CD4-positive, alpha-beta T cell treated with Interleukin-1 beta for 1 hour (primary cell): ENCODE measurements at regions not wholly inside any gene's neighbourhood (a gene's known extent, or its start where the extent isn't known, plus 50 kb on each side); places are given as distances from the start of the nearest gene placed in this dataset.

Experiments
- DNase-seq, 2 donors: peaks; one replicate each; pipeline ENCODE4 v3.0.0-alpha.2; 2020 to 2022

DNA sequence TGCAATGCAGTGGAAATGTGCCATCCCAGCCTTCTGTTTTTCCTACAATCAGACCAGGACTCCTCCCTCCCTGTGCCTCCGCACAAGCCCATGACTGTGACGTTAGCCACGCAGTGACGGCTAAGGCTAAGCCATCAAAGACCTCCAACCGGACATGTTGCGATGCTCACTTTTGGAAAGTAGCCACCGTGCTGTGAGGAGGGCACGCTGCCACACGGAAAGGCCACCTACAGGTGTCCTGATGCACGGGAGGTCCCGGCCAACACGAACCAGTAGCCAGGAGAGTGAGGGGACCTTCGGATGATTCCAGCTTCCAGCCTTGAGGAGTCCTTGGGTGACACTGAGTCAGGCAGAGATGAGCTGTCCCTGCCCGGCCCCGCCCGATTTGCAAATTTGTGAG, 53.9 kb downstream of the FOXL1 start:
- no peak for DNase-seq

DNA sequence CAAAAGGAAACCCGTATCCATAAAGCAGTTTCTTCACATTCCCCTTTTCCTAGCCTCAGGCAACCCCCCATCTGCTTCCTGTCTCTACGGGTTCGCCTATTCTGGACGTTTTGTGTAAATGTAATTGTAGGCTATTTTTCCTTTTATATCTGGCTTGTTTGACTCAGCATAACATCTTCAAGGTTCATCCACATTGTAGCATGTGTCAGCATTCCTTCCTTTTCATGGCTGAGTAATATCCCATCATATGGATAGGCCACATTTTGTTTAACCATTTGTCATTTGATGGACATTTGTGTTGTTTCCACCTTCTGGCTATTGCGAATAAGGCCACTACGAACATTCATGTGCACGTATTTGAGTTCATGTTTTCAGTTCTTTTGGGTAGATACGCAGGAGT, 54.6 kb downstream of the FOXL1 start:
- DNase-seq, result no peak

DNA sequence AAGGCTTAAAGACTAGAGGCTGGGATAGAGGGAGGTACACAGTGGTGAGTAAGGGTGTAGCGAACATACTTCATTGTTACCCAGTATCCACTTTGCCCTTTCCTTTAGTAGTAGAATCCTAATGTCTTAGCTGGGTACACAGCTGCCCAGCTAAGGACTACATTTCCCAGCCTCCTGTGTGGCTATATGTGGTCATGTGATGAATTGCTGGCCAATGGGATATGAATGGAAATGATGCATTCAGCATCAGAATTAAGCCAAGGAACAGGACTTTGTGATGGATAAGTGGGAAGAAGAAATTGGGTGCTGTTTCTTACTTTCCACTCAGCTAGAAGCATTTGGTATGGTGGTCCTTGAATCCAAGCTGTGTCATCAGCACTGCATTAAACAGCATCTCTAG, 55.9 kb downstream of the FOXL1 start:
- DNase-seq, result no peak

DNA sequence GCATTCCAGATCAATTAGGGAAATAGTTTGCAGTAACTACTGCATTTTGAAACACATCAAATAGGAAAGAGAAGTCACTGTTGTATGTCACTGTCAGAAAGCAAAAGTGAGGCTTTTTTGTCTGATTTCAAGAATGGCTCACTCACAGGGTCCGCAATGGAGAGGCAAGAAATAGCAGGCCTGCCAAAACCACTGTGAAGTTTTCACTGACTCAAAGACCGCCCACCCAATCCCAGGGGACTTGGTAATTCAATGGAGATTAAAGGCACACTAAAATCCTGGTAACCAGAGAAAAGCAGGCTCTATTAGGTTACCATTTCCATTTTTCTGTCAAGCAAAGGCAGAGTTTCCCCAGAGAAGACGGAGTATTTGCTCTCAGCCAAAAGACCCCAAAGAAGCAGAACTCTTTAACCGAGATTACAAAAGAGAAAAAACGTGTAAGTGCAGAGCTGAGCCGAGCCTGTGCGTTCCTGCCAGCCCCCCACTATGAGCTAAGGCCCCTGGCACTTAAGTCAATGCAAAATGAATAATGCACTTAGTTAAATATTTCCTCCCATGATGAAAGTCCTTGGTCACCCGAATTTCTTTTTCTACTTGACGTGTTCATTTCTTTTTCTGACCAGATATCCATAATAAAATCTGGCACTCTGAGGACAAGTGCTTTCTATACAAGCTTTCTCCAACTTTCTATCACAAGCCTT, 57.0 kb downstream of the FOXL1 start:
- DNase-seq, result no peak

DNA sequence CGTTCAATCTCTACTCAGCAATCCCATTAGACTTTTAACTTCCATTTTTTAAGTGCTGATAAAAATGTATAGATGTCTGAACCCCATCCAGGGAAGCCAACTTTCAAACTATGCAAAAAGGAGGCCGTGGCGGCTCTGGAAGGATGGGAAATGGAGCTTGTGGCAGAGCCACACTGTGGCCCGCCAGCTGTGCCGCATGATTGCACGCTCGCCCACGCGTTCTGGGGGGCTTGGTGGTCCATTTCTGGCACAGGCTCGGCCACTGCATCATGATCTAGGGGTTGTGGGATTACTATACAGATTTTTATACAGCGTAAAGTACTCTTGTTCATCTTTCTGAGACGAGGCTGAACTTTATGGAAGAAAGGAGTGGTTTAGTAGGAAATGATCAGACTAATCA, 57.6 kb downstream of the FOXL1 start:
- DNase-seq, result no peak

DNA sequence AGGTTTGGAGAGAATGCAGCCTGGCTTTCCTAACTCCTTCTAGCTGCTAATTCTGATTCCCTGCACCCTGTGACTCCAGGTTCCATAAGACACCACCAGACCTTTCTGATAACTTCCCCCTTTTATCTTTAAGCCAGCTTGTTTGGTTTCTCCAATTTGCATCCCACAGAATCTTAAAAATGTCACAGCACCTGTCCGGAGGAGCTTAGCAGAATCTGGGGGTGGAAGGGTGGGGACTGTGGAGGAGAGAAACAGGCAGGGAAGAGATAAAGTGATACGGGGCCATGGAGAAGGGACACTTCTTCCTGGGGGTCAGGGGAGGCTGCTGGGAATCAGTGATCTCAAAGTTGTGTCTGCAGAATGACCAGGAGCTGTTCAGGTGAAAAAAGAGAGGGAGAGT, 59.4 kb downstream of the FOXL1 start:
- DNase-seq, result no peak

DNA sequence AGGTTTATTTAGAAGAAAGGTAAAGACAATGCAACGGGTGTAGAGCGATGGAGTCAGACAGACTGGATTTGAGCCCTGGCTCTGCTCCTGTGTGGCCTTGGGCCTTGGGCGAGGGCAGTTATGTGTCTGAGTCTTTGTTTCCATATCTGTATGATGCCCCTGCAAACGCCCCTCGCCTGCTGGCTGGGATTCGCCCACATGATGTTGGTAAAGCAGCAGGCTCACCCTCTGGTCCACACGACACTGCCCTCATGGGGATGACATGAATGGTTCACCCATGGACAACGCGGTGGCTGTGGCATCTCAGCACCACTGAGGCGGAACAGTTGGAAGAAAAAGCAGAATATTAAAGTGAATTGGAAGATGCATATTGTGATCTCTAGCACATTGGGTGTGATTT, 60.3 kb downstream of the FOXL1 start:
- no peak for DNase-seq

DNA sequence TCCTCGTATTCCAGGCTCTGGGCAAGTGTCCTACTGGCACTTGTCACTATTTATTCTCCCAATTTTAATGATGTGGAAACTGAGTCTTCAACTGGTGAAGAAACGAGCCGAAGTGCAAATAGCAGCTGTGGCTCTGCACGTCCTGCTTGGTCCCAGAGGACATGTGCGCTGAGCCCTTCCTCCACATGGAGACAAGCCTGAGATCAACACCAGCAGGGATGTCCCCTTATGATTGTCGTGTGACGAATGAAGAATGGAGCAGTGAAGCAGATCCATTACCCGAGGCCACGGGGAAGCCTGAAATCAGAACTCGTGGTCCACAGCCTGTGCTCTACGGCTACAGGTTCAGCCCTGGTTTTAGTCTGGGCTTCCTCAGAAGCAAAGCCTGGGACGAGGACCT, 61.0 kb downstream of the FOXL1 start:
- DNase-seq, result no peak

DNA sequence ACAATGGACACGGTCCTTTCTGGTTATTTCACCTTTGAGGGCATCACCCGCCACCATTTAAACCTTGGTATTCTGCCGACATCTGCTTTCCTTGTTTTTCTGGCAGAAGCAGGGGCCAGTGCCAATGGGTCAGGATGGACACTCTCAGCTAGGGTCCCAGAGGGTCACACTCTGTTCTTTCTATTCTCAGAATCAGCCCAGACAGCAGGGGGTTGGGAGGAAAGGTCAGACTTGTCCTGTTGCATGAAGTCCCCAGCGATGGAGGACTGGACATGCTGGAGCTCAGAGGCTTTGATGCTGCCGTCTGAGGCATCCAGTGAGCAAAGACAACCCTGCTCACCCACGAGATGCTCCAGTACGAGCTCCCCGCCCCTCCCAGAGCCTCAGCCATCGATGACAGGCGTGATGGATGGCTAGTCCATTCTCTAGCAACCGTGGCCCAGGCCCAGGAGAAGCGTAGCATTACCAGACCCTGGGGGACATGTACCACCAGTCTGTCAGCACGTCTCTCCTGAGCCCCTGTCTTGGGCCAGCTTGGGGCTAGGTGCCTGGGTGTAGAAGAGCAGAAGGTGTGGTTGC, 62.0 kb downstream of the FOXL1 start:
- DNase-seq, result no peak

DNA sequence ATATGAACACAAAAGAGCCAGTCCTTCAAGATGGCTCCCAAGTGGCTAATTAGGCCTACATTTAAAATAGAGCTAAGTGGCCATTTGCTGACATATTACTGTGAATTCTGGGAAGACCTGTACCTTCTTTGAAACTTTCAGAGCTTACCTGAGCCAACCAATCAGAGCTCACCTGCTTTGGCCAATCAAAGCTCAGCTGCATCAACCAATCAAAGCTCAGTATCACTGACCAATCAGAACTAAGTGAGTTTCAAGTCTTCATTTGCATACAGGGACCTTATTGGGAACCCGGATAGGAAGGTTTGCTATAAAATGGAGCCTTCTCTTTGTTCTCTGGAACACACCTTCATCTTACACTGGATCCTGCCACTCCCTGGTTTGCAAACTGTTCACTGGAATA, 63.7 kb downstream of the FOXL1 start:
- no peak for DNase-seq

DNA sequence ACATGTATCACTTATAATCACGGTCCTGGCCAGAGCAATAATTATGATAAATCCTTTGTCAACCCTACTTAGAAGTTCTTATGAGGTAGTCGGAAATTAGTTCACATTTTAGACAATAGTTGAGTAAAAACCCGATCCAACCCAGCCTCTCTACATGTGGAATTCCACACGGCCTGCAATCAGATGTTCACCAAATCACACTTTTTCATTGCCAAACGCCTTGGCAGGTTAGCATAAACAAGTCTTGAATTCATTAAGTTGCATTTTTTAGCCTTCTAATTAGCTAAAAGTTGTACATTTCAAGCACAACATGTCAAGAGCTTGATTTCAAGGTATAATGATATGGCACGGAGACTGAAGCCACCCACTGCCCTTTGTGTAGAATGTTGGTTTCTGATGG, 65.3 kb downstream of the FOXL1 start:
- DNase-seq, result no peak

DNA sequence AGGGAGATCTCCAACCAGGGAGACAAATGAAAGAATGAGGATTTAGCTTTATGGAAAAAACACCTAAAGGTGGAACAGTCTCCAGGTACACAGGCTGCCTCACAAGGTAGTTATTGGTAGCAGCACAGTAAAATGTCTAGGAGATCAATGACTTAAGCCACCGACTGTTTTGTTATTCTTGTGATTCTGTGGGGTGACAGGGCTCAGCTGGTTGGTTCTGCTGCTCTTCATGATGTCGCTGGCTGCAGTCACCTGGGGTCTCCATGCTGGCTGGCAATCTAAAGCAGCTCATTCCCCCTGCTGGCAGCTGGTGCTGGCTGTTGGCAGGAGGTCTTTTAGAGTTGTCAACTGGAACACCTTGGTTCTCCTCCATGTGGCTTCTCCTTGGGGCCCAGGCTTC, 69.2 kb downstream of the FOXL1 start:
- DNase-seq, result no peak

DNA sequence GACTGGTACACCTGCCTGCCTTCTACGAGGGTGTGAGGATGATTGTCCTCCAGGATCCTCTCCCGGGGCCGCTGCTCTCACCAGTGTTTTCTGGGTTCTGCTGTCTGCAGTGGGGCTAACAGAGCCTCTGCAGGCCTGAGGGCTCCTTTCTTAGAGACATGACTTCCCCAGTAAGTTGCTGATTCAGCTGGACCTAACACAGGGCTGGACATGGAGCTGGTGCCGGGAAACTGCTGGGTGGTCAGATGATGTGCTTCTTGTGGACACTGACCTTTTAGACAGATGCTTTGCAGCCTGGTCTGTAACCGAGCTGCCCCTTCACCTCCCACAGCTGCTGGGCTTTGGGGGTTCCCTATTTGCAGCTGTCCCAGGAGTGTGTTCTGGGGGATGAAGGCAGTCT, 71.5 kb downstream of the FOXL1 start:
- DNase-seq, result no peak

DNA sequence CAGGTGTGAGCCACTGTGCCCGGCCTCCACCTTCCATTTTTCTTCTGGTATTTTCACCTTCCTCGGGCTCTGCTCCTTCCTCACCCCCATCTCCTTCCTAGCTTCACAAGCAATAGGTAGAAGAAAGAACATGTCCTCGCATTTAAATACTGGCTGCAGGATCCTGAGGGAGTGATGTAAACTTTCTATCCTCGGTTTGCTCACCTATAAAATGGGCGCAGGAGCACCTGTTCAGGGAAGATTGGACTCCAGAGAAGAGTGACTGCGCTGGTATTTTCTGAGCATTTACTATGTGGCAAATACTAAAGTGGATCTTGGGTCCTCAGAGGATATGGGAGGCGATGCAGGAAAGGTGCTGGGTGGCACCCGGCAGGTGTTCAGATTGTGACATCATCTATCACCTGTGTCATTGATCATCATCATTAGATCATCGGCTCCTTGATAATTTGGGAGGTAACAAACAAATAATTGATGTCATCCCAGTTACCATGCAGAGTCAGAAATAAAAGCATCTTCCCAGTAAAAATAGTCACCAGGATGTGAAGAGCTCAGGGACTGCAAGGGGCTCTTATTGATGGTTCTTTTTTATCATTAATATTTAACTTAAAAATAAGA, 72.8 kb downstream of the FOXL1 start:
- no peak for DNase-seq

DNA sequence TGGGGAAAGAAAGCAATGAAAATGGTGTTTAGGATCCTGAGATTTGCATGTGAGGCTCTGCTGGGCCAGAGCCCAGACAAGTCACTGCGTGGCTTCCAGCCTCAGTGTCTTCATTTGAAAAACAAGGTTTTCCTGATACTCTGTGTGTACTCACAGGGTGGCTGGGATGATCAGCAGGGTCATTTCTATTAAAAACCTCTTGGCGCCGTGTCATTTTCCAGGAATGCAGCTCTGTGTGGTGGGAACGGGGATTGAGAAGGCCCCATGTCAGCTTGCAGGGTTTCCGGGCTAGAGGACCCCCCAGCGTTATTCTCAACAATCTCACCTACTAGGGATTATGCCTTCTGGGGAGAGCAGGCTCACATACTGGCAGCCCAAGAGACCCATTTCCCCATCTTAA, 73.5 kb downstream of the FOXL1 start:
- no peak for DNase-seq

DNA sequence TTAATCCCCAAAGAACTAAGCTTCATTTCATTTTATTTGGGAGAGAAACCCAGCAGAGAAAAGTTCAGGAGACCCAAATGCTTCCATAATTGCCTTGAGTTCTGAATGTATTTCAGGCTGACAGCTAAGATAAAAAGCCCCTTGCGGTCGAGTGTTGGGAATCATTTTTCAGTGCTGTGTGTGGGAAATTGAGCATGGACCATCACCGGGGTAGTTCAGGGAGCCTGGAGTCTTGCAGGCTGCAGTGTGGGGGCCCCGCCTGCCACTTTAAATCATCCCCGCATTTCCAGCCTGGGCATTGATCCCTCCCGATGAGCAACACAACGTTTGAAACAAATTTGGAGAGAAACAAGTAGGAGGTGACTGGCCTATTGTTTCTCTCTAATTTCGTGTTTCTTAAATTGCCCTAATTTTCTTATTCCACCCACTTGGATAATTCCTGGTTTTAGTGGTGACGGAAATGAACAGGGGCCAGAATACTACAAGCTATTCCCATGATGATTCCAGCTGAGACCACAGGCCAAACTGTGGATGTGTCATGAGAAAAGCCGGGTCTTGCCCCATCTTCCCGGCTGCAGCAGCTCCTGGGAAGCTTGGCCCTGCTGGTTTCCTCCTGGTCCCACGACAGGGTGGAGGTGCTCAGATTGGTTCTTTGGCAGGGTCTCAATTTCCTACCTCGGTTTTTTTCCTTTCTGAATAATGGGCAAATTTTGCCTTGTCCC, 75.1 kb downstream of the FOXL1 start:
- no peak for DNase-seq

DNA sequence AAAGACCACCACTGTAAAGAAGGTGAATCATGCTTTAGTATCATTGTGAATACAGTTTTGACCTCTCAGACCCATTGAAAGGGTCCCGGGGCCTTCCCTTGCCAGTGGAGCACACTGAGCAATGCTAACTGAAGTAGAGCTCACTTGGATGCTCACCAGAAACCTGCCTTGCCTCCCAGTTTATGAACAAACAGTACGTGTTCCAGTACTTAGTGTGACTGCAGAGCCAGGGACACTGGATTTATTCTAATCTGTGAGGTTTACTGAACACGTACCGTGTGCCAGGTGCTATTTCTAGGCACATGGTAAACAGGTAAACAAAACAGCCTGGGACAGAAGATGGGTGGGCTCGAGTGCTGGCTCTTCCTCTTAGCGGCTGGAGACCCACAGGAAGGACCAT, 79.6 kb downstream of the FOXL1 start:
- no peak for DNase-seq

DNA sequence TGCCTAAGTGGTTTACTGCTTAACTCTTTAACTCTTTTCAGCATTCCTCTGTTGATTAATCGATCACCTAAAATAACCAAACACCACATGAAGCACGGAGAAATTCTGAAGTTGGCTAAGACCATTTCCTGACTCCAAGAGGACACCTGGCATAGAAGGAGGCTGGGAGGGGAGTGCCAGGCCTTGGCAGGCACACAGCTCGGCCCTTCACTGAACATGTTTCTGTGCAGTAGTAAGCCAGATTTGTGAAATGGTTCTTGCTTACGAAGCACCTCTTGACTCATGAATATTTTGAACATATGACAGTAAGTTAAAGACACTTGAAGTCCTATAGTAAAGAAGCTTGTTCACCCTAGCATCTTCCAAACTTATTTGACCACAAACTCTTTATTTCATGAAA, 82.3 kb downstream of the FOXL1 start:
- DNase-seq, result no peak

DNA sequence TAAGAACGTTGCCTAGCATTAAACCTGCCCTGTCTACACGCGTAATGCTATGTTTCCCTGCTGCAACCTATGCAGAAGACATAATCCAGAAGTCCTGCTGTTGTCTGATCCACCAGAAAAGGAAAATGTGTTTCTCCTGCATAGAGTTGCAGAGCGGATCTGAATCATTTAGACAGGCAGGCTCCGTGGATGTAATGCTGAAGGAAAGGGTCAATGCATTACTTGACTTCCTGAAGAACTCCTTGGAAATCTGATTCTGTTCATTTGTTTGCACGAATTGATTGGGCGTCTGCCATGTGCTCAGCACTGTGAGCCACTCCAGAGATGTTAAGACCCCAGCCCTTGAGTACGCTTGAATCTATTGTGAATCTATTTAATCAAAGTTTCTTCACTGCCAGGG, 83.4 kb downstream of the FOXL1 start:
- no peak for DNase-seq

DNA sequence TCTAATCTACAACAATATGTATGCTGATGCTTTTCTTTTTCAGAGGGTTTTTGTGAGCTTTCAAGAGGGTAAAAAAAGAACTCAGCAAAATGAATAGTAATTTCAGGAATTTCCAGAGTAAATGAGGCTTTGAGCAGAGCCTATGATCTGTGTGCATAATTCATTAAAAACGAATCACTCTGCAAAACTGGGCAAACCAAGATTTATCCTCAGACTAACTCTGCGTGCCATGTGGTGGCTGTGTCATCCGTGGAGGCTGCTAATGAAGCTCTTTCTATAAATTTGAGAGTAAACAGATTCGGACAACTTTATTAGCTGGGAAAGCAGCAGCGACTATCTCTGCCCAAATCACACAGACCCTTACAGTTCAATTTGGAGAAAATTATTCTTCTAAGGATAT, 83.8 kb downstream of the FOXL1 start:
- no peak for DNase-seq

DNA sequence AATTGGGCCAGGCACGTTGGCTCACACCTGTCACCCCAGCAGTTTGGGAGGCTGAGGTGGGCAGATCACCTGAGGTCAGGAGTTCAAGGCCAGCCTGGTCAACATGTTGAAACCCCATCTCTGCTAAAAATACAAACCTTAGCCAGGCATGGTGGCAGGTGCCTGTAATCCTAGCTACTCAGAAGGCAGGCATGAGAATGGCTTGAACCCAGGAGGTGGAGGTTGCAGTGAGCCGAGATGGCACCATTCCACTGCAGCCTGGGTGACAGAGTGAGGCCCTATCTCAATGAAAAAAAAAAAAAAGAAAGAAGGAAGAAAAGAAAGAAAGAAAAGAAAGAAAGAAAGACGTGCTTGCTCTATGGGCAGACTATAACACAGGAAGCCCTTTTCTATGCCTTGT, 84.4 kb downstream of the FOXL1 start:
- DNase-seq, result no peak

DNA sequence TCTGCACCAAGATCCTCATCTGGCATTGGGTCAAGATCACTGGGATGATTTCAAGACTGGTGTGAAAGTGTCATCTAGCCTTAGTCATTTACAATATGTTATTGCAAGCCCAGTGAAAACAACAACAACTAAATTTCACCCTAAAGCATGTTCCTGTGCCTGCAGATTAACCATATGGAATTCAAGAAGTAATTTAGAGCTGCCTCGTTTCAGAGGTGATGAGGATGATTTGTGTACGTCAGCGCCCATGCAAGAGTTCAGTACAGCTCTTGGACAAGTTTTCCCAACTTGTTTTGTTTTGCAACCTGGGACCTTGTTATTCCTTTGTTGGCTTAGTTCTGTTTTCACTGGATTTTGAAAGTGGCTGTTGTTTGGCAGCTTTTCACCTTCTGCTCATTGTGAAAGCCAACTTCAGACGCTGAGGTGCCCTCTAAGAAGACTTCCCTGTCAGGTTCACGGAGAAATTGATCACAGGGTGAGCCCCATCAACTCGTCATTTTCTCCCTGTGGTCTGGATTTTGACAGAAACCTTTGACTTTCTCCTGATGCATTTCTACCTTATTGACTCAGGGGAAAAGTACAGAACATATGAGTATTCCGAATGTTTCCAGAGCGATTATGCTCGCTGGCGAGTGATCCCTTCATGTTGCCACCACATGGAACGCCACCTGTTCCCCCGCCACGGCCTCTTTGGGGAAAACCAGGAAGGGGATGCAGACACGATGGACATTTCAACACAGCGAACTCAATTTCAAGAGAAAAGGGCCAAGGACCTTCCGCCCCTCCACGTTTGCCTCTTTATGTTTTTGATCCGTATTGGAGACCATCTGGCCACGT, 85.6 kb downstream of the FOXL1 start:
- no peak for DNase-seq
